Activated CD4-positive, alpha-beta T cell treated with anti-CD3 and anti-CD28 coated beads, Interleukin-2, amount 50 U/mL, for 48 hours (primary cell): ENCODE measurements at regions not wholly inside any gene's neighbourhood (a gene's known extent, or its start where the extent isn't known, plus 50 kb on each side); places are given as distances from the start of the nearest gene placed in this dataset.

Experiments
- DNase-seq, 2 experiments: peaks; one replicate each; pipeline ENCODE4 v3.0.0-alpha.2; 2020

GRCh38 chr3:194281766-194282165 is 69.4 kb downstream of the CPN2 start:
- DNase-seq, result no peak

- no peak for DNase-seq
Measured at GRCh38 chr3:194282436-194283122, 68.5 kb downstream of the CPN2 start.

- no peak for DNase-seq
Measured at GRCh38 chr3:194283221-194284006, 67.7 kb downstream of the CPN2 start.

GRCh38 chr3:194284351-194284750 is 66.8 kb downstream of the CPN2 start:
- no peak for DNase-seq

- no peak for DNase-seq
Measured at GRCh38 chr3:194285024-194285849, 65.9 kb downstream of the CPN2 start.

GRCh38 chr3:194285850-194286197 is 65.3 kb downstream of the CPN2 start:
- no peak for DNase-seq

- no peak for DNase-seq
Measured at GRCh38 chr3:194286375-194287146, 64.6 kb downstream of the CPN2 start.

- no peak for DNase-seq
Measured at GRCh38 chr3:194287374-194287773, 63.8 kb downstream of the CPN2 start.

- DNase-seq, result no peak
Measured at GRCh38 chr3:194287977-194288706, 63.0 kb downstream of the CPN2 start.
